ENCODE measurements at regions not wholly inside any gene's neighbourhood (a gene's known extent, or its start where the extent isn't known, plus 50 kb on each side); places are given as distances from the start of the nearest gene placed in this dataset.
"Not testable (repeated sequence)": the region's sequence is repeated elsewhere in the genome, so short reads cannot be mapped to it uniquely, and the experiment has no call there.

DNA sequence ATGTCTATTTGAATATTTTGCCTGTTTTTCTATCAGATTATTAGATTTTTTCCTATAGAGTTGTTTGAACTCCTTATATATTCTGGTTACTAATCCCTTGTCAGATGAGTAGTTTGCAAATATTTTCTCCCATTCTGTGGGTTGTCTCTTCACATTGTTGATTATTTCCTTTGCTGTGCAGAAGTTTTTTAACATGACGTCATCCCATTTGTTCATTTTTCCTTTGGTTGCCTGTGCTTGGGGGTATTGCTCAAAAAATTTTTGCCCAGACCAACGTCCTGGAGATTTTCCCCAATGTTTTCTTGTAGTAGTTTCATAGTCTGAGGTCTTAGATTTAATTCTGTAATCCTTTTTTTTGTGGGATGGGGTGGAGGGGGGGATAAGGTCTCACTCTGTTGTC is 168.7 kb upstream of the NFIA start:
- not testable (repeated sequence) for DNase-seq

- DNase-seq, result no peak
These were observed 169.3 kb upstream of the NFIA start for GRCh38 chr1:60913039-60913438.

DNA sequence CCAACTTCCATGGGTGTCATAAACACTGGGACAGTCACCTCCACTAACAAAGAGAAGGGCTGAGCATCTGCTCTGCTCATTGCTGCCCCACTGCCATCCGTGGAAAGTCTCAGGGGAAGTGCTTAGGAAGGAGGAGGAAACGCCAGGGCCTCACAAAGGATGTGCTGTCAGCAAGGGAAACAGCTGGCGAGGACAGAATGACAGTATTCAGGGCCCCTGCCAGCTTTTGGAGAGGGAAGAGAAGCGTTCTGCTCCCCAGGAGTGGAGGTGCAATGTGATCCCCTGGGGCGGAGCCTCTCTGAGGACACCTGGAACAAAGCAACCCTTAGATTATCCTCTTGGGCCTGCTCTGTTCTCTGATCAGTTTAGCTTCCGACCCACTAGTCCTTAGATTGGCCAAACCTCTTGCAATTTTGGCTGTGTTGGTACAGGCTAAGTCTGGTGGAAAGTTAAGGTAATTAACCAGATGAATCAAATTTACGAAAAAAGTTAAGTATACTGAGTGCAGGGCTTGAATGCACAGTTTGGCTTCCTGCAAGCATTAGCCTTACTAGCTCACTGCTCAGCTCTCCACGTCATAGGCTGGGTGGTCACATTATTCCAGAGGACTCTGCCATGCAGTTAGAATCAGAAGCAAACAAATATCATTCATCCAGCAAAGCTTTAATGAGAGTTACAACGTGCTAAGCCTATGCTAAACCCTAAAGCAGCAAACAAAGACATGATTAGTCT is 170.2 kb upstream of the NFIA start:
- DNase-seq, result no peak

- no peak for DNase-seq
These were observed 174.2 kb upstream of the NFIA start for GRCh38 chr1:60908159-60908558.

DNA sequence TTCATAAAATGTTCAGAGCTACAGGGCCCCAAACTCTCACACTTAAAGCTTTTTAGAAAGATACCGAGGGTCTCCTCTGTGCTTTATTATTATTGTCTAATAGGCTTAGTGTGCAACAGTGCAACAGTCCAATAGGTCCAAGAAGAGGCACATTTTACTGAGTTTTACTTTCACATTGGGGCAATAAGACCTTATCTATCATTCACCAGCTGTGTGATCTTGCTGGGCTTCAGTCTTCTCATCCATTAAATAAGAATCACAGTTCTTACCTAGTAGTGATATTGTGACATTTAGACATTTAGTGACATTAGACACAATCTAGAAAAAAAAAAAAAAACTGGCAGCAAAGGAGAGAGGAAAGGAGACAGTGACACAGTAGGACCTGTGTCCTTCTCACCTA is 175.8 kb upstream of the NFIA start:
- no peak for DNase-seq

- no peak for DNase-seq
These were observed 176.3 kb upstream of the NFIA start for GRCh38 chr1:60906039-60906438.

DNA sequence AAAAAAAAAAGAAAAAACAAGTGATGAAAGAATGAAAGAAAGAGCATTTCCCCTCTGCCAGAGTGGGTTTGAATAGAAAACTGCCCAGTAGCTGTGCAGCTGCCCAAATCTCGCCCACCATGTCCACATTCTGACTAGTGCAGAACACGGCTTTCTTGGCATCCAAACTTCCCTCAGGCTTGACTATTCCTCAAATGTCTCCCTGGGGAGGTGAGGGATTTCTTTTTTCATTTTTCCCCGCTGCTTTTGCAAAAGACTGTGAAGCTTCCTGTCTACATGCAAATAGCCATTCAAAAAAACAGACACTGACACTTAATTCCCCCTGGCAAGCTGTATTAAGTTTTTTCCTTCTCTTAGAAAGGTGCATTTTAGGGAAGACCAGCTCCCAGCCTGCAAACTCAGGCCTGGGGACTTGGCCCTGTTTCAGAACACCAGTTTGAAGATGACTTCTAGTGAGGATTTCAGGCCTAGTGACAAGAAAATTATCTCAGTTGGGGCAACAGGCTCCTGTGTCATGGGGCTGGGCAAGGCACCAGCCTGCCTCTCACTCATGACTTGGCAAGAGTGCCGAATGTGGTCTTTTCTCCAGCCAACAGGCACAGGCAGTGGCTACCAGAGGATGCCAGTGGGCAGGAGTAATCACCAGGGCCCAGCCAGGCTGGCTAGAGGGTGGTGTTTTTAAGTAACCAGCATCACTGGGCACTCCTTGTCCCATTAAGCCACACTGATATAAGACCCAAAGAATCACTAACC is 178.1 kb upstream of the NFIA start:
- DNase-seq, result no peak

DNA sequence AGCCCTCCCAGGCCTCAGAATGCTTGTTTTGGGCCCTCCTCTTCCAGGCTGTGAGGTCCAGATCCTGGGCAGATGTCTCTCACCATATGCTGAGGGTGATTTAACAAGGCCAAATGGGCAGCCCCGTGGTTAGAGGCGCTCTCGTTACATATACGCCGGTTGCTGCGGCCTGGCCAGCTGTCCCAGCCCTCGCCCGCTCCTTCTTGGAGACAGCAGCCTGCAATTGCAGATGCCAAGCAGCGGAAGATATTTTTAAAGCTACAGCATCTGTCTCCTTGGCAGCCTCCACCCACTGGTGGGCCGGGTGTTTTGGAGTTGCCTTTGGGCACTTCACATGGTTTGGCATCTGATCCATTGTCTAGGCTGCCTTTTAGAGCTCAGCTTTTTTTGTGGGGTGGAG is 178.8 kb upstream of the NFIA start:
- DNase-seq, result no peak

GRCh38 chr1:60899464-60899863 is 182.9 kb upstream of the NFIA start:
- DNase-seq, result no peak

DNA sequence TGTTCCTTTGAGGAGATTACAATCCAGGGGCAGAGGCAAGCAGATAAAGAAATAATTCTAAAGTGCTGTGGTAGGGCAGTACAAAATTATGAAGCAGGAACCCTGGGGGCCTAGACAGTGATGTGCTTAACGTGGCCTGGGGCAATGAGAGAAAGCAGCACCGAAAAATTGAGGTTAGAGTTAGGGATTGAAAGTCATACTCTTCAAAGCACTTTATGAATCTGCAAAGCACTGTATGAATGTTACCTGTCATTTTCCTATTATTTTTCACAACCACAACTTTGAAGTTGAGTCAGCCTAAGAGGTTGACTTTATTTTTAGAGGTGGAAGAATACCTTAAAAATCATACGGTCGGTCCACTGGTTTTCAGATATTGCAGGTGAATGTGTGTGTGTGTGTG is 183.4 kb upstream of the NFIA start:
- no peak for DNase-seq

DNA sequence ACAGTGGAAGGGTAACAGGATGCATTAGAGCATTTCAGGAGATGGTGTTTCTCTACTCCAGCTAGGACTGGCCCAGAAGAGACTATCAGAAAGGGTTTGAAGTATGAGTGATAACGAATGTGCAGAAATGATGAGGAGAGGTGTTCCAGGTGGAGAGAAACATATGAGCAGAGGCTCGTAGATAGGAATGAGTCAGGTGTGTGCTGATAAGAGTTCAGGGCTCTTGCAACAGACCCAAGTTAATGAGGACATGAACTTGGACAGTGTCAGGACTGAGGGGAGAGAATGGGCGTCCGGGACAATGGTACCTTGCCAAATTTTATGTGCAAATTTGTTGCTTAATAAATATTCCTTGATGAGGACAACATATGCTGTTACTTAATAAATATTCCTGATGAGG is 183.9 kb upstream of the NFIA start:
- no peak for DNase-seq

- DNase-seq, result no peak
These were observed 185.5 kb upstream of the NFIA start for GRCh38 chr1:60896701-60897363.

- no peak for DNase-seq
These were observed 186.7 kb upstream of the NFIA start for GRCh38 chr1:60895701-60896100.

- DNase-seq, result no peak
These were observed 187.1 kb upstream of the NFIA start for GRCh38 chr1:60895252-60895651.

- DNase-seq, result no peak
These were observed 187.6 kb upstream of the NFIA start for GRCh38 chr1:60894741-60895140.

DNA sequence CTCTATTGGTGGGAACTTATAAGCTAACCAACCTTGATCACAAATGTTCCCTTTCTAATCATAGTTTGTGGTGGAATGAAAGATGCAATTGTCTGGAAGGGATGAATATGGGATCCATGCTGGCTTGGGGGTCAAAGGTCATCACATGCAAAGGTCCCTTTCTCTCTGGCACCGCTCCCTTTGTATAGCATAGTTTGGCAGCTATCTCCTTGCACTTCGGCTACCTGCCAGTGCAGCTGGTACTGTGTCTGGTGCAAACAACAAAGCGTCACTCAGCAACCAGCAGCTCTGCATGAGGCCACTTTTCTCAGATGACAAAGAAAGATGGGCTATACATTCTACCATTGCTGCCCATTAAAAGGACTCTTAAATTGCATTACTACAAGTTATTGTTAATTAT is 188.2 kb upstream of the NFIA start:
- DNase-seq, result no peak

- no peak for DNase-seq
These were observed 189.0 kb upstream of the NFIA start for GRCh38 chr1:60893136-60893930.

GRCh38 chr1:60891765-60892164 is 190.6 kb upstream of the NFIA start:
- DNase-seq, result no peak

GRCh38 chr1:60891281-60891680 is 191.1 kb upstream of the NFIA start:
- no peak for DNase-seq

DNA sequence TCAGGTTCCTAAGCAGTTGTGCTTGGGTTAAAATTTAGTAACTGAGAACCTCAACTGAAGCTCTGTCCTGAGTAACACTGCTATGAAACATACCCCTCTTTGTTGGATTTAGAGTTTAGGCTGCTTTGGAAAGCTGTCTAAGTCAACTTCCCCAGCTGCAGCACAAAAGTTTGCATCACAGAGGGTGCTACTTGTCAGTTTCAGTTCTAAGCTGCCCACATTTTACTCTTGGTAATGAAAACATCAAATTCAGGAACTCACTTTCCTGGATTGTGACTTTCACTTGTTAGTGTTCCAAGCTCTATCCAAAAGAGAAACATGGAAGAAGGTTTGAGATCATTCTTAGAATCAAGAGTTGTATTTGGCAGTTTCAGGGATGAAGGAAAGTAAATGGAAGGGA is 191.7 kb upstream of the NFIA start:
- no peak for DNase-seq

- DNase-seq, result no peak
These were observed 192.7 kb upstream of the NFIA start for GRCh38 chr1:60889709-60890108.

DNA sequence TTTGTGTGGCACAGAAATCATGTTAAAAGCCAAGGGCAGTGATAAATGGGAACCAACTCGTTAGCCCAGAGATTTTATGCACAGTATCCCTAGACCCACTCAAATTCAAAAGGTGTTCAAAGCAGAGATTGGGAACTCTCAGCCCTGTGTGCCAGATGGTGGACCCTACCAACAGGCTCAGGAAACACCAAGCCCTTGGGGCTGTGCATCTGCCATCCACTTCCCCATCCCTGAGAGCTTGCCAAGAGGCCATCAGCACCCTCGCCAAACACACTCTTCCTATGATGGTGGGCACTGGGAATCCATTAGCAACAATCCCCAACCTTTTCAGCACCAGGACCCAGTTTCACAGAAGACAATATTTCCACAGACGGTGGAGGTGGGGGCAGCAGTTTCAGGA is 194.2 kb upstream of the NFIA start:
- no peak for DNase-seq

GRCh38 chr1:60886793-60887331 is 195.5 kb upstream of the NFIA start:
- no peak for DNase-seq

All from activated gamma-delta T cell treated with Interleukin-2 at 50 U/mL for 16 hours (primary cell).